Brain microvascular endothelial cell (primary cell): ENCODE measurements at regions not wholly inside any gene's neighbourhood (a gene's known extent, or its start where the extent isn't known, plus 50 kb on each side); places are given as distances from the start of the nearest gene placed in this dataset.

Experiments used
- DNase-seq: peaks from one replicate; pipeline ENCODE4 v3.0.0-alpha.2; 2020
- H3K27ac ChIP-seq: fragments of 250-450 bp; sonication (Bioruptor Pico); 2 replicates; pipeline ENCODE4 v1.5.1; 2020; ENCODE audit warnings: mild to moderate bottlenecking, moderate library complexity
- H3K27me3 ChIP-seq: fragments of 250-450 bp; sonication (Bioruptor Pico); replicated peaks from 2 replicates; pipeline ENCODE4 v1.5.1; 2020; ENCODE audit warnings: mild to moderate bottlenecking
- H3K36me3 ChIP-seq: fragments of 250-450 bp; sonication (Bioruptor Pico); replicated peaks from 2 replicates; pipeline ENCODE4 v1.5.1; 2020; ENCODE audit warnings: mild to moderate bottlenecking
- H3K4me3 ChIP-seq: 2 replicates; pipeline ENCODE4 v1.5.1; 2011; ENCODE audit warnings: low read depth, mild to moderate bottlenecking, control low read depth, low read length, moderate library complexity
- CTCF ChIP-seq: IDR thresholded peaks from 2 replicates; pipeline ENCODE4 v1.5.1; 2011; ENCODE audit warnings: low read depth, mild to moderate bottlenecking, moderate library complexity, low read length, control low read depth, inconsistent platforms; ENCODE audit errors: missing control alignments
- in situ Hi-C: cut with HindIII; loops from 2 replicates; pipeline ENCODE4 v1.10.0; 2017; ENCODE audit warnings: low sequenced_read_pairs, low pct_ligation_motif_present

GRCh38 chr7:19247017-19247416 lies 101.8 kb upstream of the FERD3L start:
- Histone ChIP-seq H3K4me3 (no peak overlapping the region), H3K36me3 (no peaks in the 10 kb centered on the region), H3K27me3 (no peaks in the 10 kb centered on the region), H3K27ac (no peak overlapping the region)
- TF ChIP-seq CTCF: no peak
- DNase-seq: no peak
- in situ Hi-C loops: no loop called here

GRCh38 chr7:19242246-19242645 lies 97.0 kb upstream of the FERD3L start:
- Histone ChIP-seq H3K27ac (no peak overlapping the region), H3K27me3 (no peaks in the 10 kb centered on the region), H3K36me3 (no peaks in the 10 kb centered on the region), H3K4me3 (no peak overlapping the region)
- in situ Hi-C loops: no loop called here
- DNase-seq: no peak
- no peak for TF ChIP-seq CTCF

GRCh38 chr7:19239951-19240350 lies 94.7 kb upstream of the FERD3L start:
- H3K36me3 ChIP-seq: no peaks in the 10 kb centered on the region
- H3K27me3 ChIP-seq: no peaks in the 10 kb centered on the region
- no peak overlapping the region for H3K4me3 ChIP-seq
- no peak for TF ChIP-seq CTCF
- H3K27ac ChIP-seq: no peak overlapping the region
- in situ Hi-C loops: no loop called here
- no peak for DNase-seq

- Histone ChIP-seq H3K27ac (no peak overlapping the region), H3K27me3 (no peaks in the 10 kb centered on the region), H3K4me3 (no peak overlapping the region), H3K36me3 (no peaks in the 10 kb centered on the region)
- DNase-seq: no peak
- TF ChIP-seq CTCF: no peak
- in situ Hi-C loops: no loop called here
Measured at GRCh38 chr7:19235680-19236079, 90.5 kb upstream of the FERD3L start.

- TF ChIP-seq CTCF: no peak
- in situ Hi-C loops: no loop called here
- Histone ChIP-seq H3K27me3 (no peaks in the 10 kb centered on the region), H3K27ac (no peak overlapping the region), H3K36me3 (no peaks in the 10 kb centered on the region), H3K4me3 (no peak overlapping the region)
- DNase-seq: no peak
Measured at GRCh38 chr7:19224951-19225350, 79.7 kb upstream of the FERD3L start.

- in situ Hi-C loops: no loop called here
- Histone ChIP-seq H3K4me3 (no peak overlapping the region), H3K27me3 (no peaks in the 10 kb centered on the region), H3K36me3 (no peaks in the 10 kb centered on the region), H3K27ac (peak overlapping the region; percentile 8)
- peak; percentile 77 for DNase-seq
- TF ChIP-seq CTCF: no peak
Measured at GRCh38 chr7:19215412-19215811, 70.2 kb upstream of the FERD3L start.
